ENCODE measurements at regions not wholly inside any gene's neighbourhood (a gene's known extent, or its start where the extent isn't known, plus 50 kb on each side); places are given as distances from the start of the nearest gene placed in this dataset.

GRCh38 chr14:101027291-101027690 lies 123.8 kb upstream of the RTL1 start:
- DNase-seq, result no peak

- DNase-seq, result no peak
Observed at GRCh38 chr14:101027966-101028365, 124.4 kb upstream of the RTL1 start.

- DNase-seq, result no peak
Observed at GRCh38 chr14:101028971-101029667, 125.6 kb upstream of the RTL1 start.

GRCh38 chr14:101029668-101030290 lies 126.3 kb upstream of the RTL1 start:
- no peak for DNase-seq

- no peak for DNase-seq
Observed at GRCh38 chr14:101030586-101030985, 127.1 kb upstream of the RTL1 start.

- no peak for DNase-seq
Observed at GRCh38 chr14:101031186-101031585, 127.7 kb upstream of the RTL1 start.

GRCh38 chr14:101031721-101032120 lies 128.2 kb upstream of the RTL1 start:
- no peak for DNase-seq

GRCh38 chr14:101032433-101032832 lies 128.9 kb upstream of the RTL1 start:
- DNase-seq, result no peak

- no peak for DNase-seq
Observed at GRCh38 chr14:101033006-101033405, 129.5 kb upstream of the RTL1 start.

- no peak for DNase-seq
Observed at GRCh38 chr14:101033446-101034165, 130.1 kb upstream of the RTL1 start.

- no peak for DNase-seq
Observed at GRCh38 chr14:101034986-101035385, 131.5 kb upstream of the RTL1 start.

- no peak for DNase-seq
Observed at GRCh38 chr14:101035466-101036225, 132.1 kb upstream of the RTL1 start.

- DNase-seq, result no peak
Observed at GRCh38 chr14:101037021-101037817, 133.7 kb upstream of the RTL1 start.

- no peak for DNase-seq
Observed at GRCh38 chr14:101039031-101039754, 135.7 kb upstream of the RTL1 start.

- DNase-seq, result no peak
Observed at GRCh38 chr14:101039755-101040138, 136.2 kb upstream of the RTL1 start.

GRCh38 chr14:101040538-101041442 lies 137.3 kb upstream of the RTL1 start:
- no peak for DNase-seq

- DNase-seq, result no peak
Observed at GRCh38 chr14:101043891-101044290, 140.4 kb upstream of the RTL1 start.

GRCh38 chr14:101044741-101045140 lies 141.2 kb upstream of the RTL1 start:
- no peak for DNase-seq

- DNase-seq, result no peak
Observed at GRCh38 chr14:101045511-101045910, 142.0 kb upstream of the RTL1 start.

GRCh38 chr14:101046071-101046470 lies 142.5 kb upstream of the RTL1 start:
- DNase-seq, result no peak

GRCh38 chr14:101047326-101047725 lies 143.8 kb upstream of the RTL1 start:
- DNase-seq, result no peak

Data from activated CD4-positive, alpha-beta T cell treated with anti-CD3 and anti-CD28 coated beads, Interleukin-2, amount 50 U/mL, for 48 hours (primary cell).